Keratinocyte (primary cell): ENCODE measurements at regions not wholly inside any gene's neighbourhood (a gene's known extent, or its start where the extent isn't known, plus 50 kb on each side); places are given as distances from the start of the nearest gene placed in this dataset.

Source experiments
- DNase-seq: peaks from one replicate; pipeline ENCODE4 v3.0.0-alpha.2; 2011; ENCODE audit warnings: low read depth, missing footprints, low spot score
- FAIRE-seq: peaks from 2 replicates; lab custom pipeline; 2011; peaks lifted over from hg19 to GRCh38; lab: Jason Lieb, UNC
- H2AFZ ChIP-seq: 2 replicates; pipeline ENCODE4 v1.6.0; 2012; ENCODE audit warnings: low read length, control low read depth, inconsistent platforms; ENCODE audit not compliant: control insufficient read depth
- H3K27ac ChIP-seq: 2 replicates; pipeline ENCODE4 v1.5.1; 2011; ENCODE audit warnings: low read length; ENCODE audit not compliant: control insufficient read depth, insufficient read depth
- H3K27me3 ChIP-seq: 3 replicates; pipeline ENCODE4 v1.6.0; 2011; ENCODE audit warnings: low read length; ENCODE audit not compliant: control insufficient read depth, insufficient read depth; ENCODE audit errors: extremely low read depth
- H3K36me3 ChIP-seq, 2 experiments: 2 replicates in 1 of 2; 3 replicates in 1 of 2; pipeline ENCODE4 v1.5.1; 2011; ENCODE audit warnings: low read length in 2 of 2, mild to moderate bottlenecking in 1 of 2; ENCODE audit not compliant: control insufficient read depth in 2 of 2, insufficient read depth in 2 of 2; ENCODE audit errors: extremely low read depth in 1 of 2
- H3K4me1 ChIP-seq: 3 replicates; pipeline ENCODE4 v1.5.1; 2011; ENCODE audit warnings: low read length; ENCODE audit not compliant: control insufficient read depth, insufficient read depth; ENCODE audit errors: extremely low read depth
- H3K4me2 ChIP-seq: 3 replicates; pipeline ENCODE4 v1.6.0; 2011; ENCODE audit warnings: low read depth, low read length; ENCODE audit not compliant: control insufficient read depth, insufficient read depth; ENCODE audit errors: extremely low read depth
- H3K4me3 ChIP-seq, 3 experiments: fragments of 200-600 bp in 1 of 3; sonication (generic) in 1 of 3; 2 replicates in 2 of 3; 3 replicates in 1 of 3; pipeline ENCODE4 v1.5.1; 2011 to 2016; ENCODE audit warnings: low read length in 3 of 3, mild to moderate bottlenecking in 3 of 3, control low read depth in 2 of 3, inconsistent platforms in 1 of 3, low read depth in 1 of 3, mixed read lengths in 1 of 3, mixed run types in 1 of 3, moderate library complexity in 1 of 3; ENCODE audit not compliant: control insufficient read depth in 2 of 3, insufficient read depth in 2 of 3; ENCODE audit errors: extremely low read depth in 1 of 3
- H3K79me2 ChIP-seq: 2 replicates; pipeline ENCODE4 v1.6.0; 2012; ENCODE audit warnings: low read length; ENCODE audit not compliant: control insufficient read depth, insufficient read depth
- H3K9ac ChIP-seq: 3 replicates; pipeline ENCODE4 v1.6.0; 2011; ENCODE audit warnings: low read length; ENCODE audit not compliant: control insufficient read depth, insufficient read depth; ENCODE audit errors: extremely low read depth
- H3K9me1 ChIP-seq: 3 replicates; pipeline ENCODE4 v1.6.0; 2011; ENCODE audit warnings: low read length; ENCODE audit not compliant: control insufficient read depth, insufficient read depth; ENCODE audit errors: extremely low read depth
- H3K9me3 ChIP-seq: 2 replicates; pipeline ENCODE4 v1.5.1; 2012; ENCODE audit warnings: low read depth, low read length; ENCODE audit not compliant: control insufficient read depth
- H4K20me1 ChIP-seq: 3 replicates; pipeline ENCODE4 v1.6.0; 2011; ENCODE audit warnings: low read length; ENCODE audit not compliant: control insufficient read depth, insufficient read depth; ENCODE audit errors: extremely low read depth
- EZH2 ChIP-seq: IDR thresholded peaks from one replicate; pipeline ENCODE4 v1.6.1; 2012; ENCODE audit warnings: inconsistent platforms, mild to moderate bottlenecking, low read length, moderate library complexity
- dilution Hi-C: fragments of 300-500 bp; cut with MboI; formaldehyde crosslinking; loops from one replicate; pipeline ENCODE4 v1.7.0; 2020; ENCODE audit warnings: low sequenced_read_pairs; ENCODE audit not compliant: extremely low pct_ligation_motif_present
- TF ChIP-seq, protein P1 (sequence below), 3 experiments: IDR thresholded peaks in 1 of 3; conservative IDR thresholded peaks in 1 of 3; optimal IDR thresholded peaks in 1 of 3; 2 replicates in 2 of 3; 3 replicates in 1 of 3; pipeline versions ENCODE3 to v1.5.1; 2011; ENCODE audit warnings: low read length in 3 of 3, mild to moderate bottlenecking in 3 of 3, moderate library complexity in 2 of 3, control low read depth in 1 of 3, inconsistent platforms in 1 of 3; ENCODE audit not compliant: insufficient read depth in 2 of 3; ENCODE audit errors: extremely low read depth in 1 of 3

DNA sequence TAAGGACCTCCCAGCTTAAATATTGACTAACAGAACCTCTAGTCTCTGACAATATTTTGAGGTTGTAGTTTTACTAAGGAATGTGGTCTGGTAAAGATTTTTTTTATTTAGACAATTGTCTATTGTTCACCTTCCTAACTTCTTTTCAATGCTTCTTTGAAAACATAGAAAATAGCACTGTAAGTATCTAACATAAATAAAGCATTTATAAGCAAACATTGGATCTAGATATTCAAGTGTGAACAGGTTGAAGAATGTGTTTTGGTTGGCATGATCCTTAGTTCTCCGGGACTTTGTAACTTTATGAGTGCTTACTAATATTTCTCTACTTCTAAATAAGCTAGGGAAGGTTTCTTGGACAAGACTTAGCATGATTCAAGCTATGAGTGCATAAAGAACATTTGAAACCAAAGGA is 285.4 kb upstream of the ARSJ start:
- no peaks in the 10 kb centered on the region for H3K79me2 ChIP-seq
- no peaks in the 10 kb centered on the region for H3K9me3 ChIP-seq
- H3K27me3 ChIP-seq, result no peaks in the 10 kb centered on the region
- DNase-seq (peak; percentile 73), FAIRE-seq (peak; percentile 84)
- H3K36me3 ChIP-seq, result no peaks in the 10 kb centered on the region
- H3K9me1 ChIP-seq, result no peaks in the 10 kb centered on the region
- no peak for TF ChIP-seq EZH2
- TF ChIP-seq, protein P1, sequence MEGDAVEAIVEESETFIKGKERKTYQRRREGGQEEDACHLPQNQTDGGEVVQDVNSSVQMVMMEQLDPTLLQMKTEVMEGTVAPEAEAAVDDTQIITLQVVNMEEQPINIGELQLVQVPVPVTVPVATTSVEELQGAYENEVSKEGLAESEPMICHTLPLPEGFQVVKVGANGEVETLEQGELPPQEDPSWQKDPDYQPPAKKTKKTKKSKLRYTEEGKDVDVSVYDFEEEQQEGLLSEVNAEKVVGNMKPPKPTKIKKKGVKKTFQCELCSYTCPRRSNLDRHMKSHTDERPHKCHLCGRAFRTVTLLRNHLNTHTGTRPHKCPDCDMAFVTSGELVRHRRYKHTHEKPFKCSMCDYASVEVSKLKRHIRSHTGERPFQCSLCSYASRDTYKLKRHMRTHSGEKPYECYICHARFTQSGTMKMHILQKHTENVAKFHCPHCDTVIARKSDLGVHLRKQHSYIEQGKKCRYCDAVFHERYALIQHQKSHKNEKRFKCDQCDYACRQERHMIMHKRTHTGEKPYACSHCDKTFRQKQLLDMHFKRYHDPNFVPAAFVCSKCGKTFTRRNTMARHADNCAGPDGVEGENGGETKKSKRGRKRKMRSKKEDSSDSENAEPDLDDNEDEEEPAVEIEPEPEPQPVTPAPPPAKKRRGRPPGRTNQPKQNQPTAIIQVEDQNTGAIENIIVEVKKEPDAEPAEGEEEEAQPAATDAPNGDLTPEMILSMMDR (optimal IDR thresholded peaks at IDR 0.05 in 1 of 3, IDR thresholded peaks at IDR 0.05 in 1 of 3, conservative IDR thresholded peaks at IDR 0.05 in 1 of 3; ENCODE audit: extremely low read depth in 1 of 3, insufficient read depth in 2 of 3, low read length in 3 of 3), result no peak
- H3K4me3 ChIP-seq, result no peak overlapping the region
- H3K4me1 ChIP-seq, result peaks cover 29% of the 10 kb centered on the region
- peak overlapping the region; percentile 83 for H3K4me2 ChIP-seq
- no peaks in the 10 kb centered on the region for H4K20me1 ChIP-seq
- no peak overlapping the region for H2AFZ ChIP-seq
- peak overlapping the region; percentile 89 for H3K27ac ChIP-seq
- dilution Hi-C loops, result no loop called here
- peak overlapping the region; percentile 61 for H3K9ac ChIP-seq

- Histone ChIP-seq H3K27ac (peak overlapping the region; percentile 89), H3K9me1 (no peaks in the 10 kb centered on the region), H2AFZ (peak overlapping the region; percentile 66), H3K9me3 (no peaks in the 10 kb centered on the region), H3K9ac (peak overlapping the region; percentile 61), H3K36me3 (no peaks in the 10 kb centered on the region), H3K4me3 (peak overlapping the region in 1 of 3 experiments; percentile 31), H4K20me1 (no peaks in the 10 kb centered on the region), H3K27me3 (no peaks in the 10 kb centered on the region), H3K4me1 (peaks cover 29% of the 10 kb centered on the region), H3K79me2 (no peaks in the 10 kb centered on the region), H3K4me2 (peak overlapping the region; percentile 83)
- dilution Hi-C loops, result no loop called here
- DNase-seq (no peak), FAIRE-seq (no peak)
- no peak for TF ChIP-seq EZH2
- TF ChIP-seq, protein P1 (optimal IDR thresholded peaks at IDR 0.05 in 1 of 3, IDR thresholded peaks at IDR 0.05 in 1 of 3, conservative IDR thresholded peaks at IDR 0.05 in 1 of 3; ENCODE audit: extremely low read depth in 1 of 3, insufficient read depth in 2 of 3, low read length in 3 of 3), result no peak
These were observed 285.9 kb upstream of the ARSJ start for GRCh38 chr4:114265342-114265741.
